ENCODE measurements at regions not wholly inside any gene's neighbourhood (a gene's known extent, or its start where the extent isn't known, plus 50 kb on each side); places are given as distances from the start of the nearest gene placed in this dataset.

DNA sequence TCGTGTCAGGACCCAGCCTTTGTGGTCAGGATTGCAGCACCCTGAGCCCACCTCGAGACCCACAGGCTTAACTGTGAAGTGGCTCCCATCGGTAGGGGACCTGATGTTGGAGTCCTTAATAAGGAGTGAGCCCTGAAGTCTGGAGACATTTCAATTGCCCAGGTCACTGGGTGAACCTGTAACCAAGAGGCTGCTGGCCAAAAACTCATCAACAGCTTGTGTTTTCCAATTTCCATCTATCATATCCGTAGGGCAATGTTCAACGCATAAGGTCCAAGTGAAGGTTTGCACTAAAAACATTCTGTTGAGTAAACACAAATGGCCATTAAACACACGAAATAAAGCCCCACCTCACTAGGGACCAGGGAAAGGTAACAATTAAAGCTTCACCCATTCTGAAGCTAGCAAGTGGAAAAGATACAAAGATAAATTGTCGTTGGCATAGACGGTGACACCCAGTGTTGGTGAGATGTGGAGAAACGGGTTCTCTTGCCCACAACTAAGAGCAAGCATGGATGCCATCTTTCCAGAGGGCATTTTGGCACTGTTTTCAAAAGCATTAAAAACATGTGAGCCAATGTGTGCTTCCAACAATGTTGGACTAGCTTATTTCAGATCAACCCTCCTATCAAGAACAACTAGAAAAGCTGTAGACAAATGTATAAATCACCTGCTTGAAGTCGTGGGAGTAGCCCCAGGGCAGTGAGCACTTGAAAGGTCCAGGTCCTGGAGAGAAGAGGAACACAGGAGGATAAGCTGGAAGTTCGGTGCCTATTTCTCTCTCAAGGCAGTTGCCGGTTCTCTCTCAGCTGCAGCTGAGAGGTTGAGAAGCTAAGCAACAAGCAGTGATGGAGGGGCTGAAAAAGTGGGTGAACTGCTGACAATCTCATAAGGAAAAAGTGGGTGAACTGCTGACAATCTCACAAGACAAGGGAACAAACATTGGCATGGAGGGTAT lies 56.3 kb upstream of the PCSK6 start:
- intact Hi-C loops (cut with micrococcal nuclease; ENCODE audit: unreplicated experiment), result no loop called here
- Histone ChIP-seq H3K4me2 (ENCODE audit: low read length) (no peak overlapping the region), H3K4me3 (ENCODE audit: low read depth, low read length, poor library complexity, severe bottlenecking) (no peak overlapping the region), H3K36me3 (ENCODE audit: insufficient read depth, low read length) (no peaks in the 10 kb centered on the region), H3K79me2 (ENCODE audit: insufficient read depth, low read depth, low read length) (no peaks in the 10 kb centered on the region), H3K4me1 (ENCODE audit: insufficient read depth, low read length, poor library complexity, severe bottlenecking) (no peaks in the 10 kb centered on the region), H3K9me3 (ENCODE audit: low read length) (no peaks in the 10 kb centered on the region), H3K27ac (ENCODE audit: low read depth, low read length, poor library complexity, severe bottlenecking) (no peak overlapping the region), H3K9me2 (ENCODE audit: insufficient read depth, low read length) (no peaks in the 10 kb centered on the region), H4K20me1 (ENCODE audit: insufficient read depth, low read length) (no peaks in the 10 kb centered on the region), H2AFZ (ENCODE audit: low read length) (no peak overlapping the region)
- no peak for TF ChIP-seq EZH2phosphoT487 (IDR thresholded peaks at IDR 0.05; ENCODE audit: borderline replicate concordance, low read depth, low read length)
- TF ChIP-seq, protein P1, sequence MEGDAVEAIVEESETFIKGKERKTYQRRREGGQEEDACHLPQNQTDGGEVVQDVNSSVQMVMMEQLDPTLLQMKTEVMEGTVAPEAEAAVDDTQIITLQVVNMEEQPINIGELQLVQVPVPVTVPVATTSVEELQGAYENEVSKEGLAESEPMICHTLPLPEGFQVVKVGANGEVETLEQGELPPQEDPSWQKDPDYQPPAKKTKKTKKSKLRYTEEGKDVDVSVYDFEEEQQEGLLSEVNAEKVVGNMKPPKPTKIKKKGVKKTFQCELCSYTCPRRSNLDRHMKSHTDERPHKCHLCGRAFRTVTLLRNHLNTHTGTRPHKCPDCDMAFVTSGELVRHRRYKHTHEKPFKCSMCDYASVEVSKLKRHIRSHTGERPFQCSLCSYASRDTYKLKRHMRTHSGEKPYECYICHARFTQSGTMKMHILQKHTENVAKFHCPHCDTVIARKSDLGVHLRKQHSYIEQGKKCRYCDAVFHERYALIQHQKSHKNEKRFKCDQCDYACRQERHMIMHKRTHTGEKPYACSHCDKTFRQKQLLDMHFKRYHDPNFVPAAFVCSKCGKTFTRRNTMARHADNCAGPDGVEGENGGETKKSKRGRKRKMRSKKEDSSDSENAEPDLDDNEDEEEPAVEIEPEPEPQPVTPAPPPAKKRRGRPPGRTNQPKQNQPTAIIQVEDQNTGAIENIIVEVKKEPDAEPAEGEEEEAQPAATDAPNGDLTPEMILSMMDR (conservative IDR thresholded peaks at IDR 0.05; ENCODE audit: low read length), result no peak
- POLR2A ChIA-PET, result interaction anchor here (0.7 kb wide), 1 partner anchor 219 kb away, joined by 3 read pairs; no protein-coding TSS in a partner anchor
- no TSS peak for BruUV-seq (replicated peaks)
- CTCF ChIA-PET (ENCODE audit: unreplicated experiment), result no interaction called here
- no peak for DNase-seq (ENCODE audit: low spot score)

DNA sequence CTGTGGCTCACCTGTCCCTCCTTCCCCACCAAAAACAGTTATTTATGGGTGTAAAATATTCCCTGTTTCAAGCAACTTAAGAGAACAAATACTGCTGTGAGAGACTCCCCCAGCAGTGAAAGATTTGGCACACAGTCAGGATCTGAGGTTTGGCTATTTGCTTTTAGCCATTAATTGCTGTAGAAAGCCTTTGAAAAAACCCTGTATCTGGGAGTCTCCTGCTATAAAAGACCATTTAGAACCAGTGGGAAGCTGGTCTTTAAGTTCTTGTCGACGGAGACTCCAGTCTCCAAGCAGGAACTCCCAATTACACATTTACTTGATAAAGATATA lies 55.1 kb upstream of the PCSK6 start:
- Histone ChIP-seq H3K9me3 (ENCODE audit: low read length) (no peaks in the 10 kb centered on the region), H4K20me1 (ENCODE audit: insufficient read depth, low read length) (no peaks in the 10 kb centered on the region), H2AFZ (ENCODE audit: low read length) (no peak overlapping the region), H3K4me2 (ENCODE audit: low read length) (no peak overlapping the region), H3K79me2 (ENCODE audit: insufficient read depth, low read depth, low read length) (no peaks in the 10 kb centered on the region), H3K27ac (ENCODE audit: low read depth, low read length, poor library complexity, severe bottlenecking) (no peak overlapping the region), H3K9me2 (ENCODE audit: insufficient read depth, low read length) (no peaks in the 10 kb centered on the region), H3K36me3 (ENCODE audit: insufficient read depth, low read length) (no peaks in the 10 kb centered on the region), H3K4me1 (ENCODE audit: insufficient read depth, low read length, poor library complexity, severe bottlenecking) (no peaks in the 10 kb centered on the region), H3K4me3 (ENCODE audit: low read depth, low read length, poor library complexity, severe bottlenecking) (no peak overlapping the region)
- no TSS peak for BruUV-seq (replicated peaks)
- CTCF ChIA-PET (ENCODE audit: unreplicated experiment), result no interaction called here
- DNase-seq (ENCODE audit: low spot score), result no peak
- no peak for TF ChIP-seq EZH2phosphoT487 (IDR thresholded peaks at IDR 0.05; ENCODE audit: borderline replicate concordance, low read depth, low read length)
- TF ChIP-seq, protein P1 (conservative IDR thresholded peaks at IDR 0.05; ENCODE audit: low read length), result no peak
- intact Hi-C loops (cut with micrococcal nuclease; ENCODE audit: unreplicated experiment), result no loop called here
- POLR2A ChIA-PET, result no interaction called here

DNA sequence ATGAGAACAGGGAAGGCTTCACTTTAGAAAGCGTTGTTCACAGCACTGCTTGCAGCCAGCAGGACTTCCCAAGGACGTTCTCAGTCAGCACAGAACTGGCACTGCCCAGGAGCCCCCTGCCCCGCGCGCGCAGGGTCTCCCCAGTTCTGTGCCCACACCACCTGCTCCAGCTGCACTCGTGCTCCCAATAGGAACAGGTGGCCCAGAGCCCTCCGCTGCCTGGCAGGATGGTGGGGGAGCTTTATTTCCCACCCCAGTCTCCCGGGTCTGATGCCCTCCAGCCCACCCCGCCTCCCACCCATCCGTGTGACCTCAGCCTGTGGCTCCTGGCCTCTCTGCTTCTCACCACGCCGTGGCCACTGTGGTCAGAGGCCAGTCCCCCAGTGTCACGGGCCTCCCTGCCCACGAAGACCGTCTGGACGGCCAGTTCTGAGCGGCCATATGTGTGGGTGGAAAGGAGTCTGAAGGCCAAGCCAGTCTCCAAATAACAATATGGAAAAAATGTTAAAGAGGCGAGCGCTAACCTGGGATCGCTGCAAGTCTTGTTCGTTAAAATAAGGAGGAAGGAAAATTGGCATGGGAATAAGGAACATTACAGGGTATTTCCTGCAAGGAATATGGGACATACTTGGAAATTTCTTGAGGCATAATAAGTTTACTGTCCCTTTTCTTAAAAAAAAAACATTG lies 54.6 kb upstream of the PCSK6 start:
- Histone ChIP-seq H2AFZ (ENCODE audit: low read length) (no peak overlapping the region), H3K9me3 (ENCODE audit: low read length) (no peaks in the 10 kb centered on the region), H3K4me2 (ENCODE audit: low read length) (no peak overlapping the region), H3K9me2 (ENCODE audit: insufficient read depth, low read length) (no peaks in the 10 kb centered on the region), H4K20me1 (ENCODE audit: insufficient read depth, low read length) (no peaks in the 10 kb centered on the region), H3K4me3 (ENCODE audit: low read depth, low read length, poor library complexity, severe bottlenecking) (no peak overlapping the region), H3K79me2 (ENCODE audit: insufficient read depth, low read depth, low read length) (no peaks in the 10 kb centered on the region), H3K36me3 (ENCODE audit: insufficient read depth, low read length) (no peaks in the 10 kb centered on the region), H3K27ac (ENCODE audit: low read depth, low read length, poor library complexity, severe bottlenecking) (no peak overlapping the region), H3K4me1 (ENCODE audit: insufficient read depth, low read length, poor library complexity, severe bottlenecking) (no peaks in the 10 kb centered on the region)
- BruUV-seq (replicated peaks), result no TSS peak
- TF ChIP-seq, protein P1 (conservative IDR thresholded peaks at IDR 0.05; ENCODE audit: low read length), result no peak
- no peak for TF ChIP-seq EZH2phosphoT487 (IDR thresholded peaks at IDR 0.05; ENCODE audit: borderline replicate concordance, low read depth, low read length)
- POLR2A ChIA-PET, result no interaction called here
- DNase-seq (ENCODE audit: low spot score), result no peak
- intact Hi-C loops (cut with micrococcal nuclease; ENCODE audit: unreplicated experiment), result no loop called here
- CTCF ChIA-PET (ENCODE audit: unreplicated experiment), result no interaction called here
